Smooth muscle cell of the brain vasculature (primary cell): ENCODE measurements at regions not wholly inside any gene's neighbourhood (a gene's known extent, or its start where the extent isn't known, plus 50 kb on each side); places are given as distances from the start of the nearest gene placed in this dataset.
"Not testable (repeated sequence)": the region's sequence is repeated elsewhere in the genome, so short reads cannot be mapped to it uniquely, and the experiment has no call there.

Experiments
- DNase-seq: peaks from one replicate; pipeline ENCODE4 v3.0.0-alpha.2; 2012; ENCODE audit warnings: low read depth, low spot score

- DNase-seq = not testable (repeated sequence)
Observed at GRCh38 chr4:123026015-123026414, 103.6 kb upstream of the NUDT6 start.

DNA sequence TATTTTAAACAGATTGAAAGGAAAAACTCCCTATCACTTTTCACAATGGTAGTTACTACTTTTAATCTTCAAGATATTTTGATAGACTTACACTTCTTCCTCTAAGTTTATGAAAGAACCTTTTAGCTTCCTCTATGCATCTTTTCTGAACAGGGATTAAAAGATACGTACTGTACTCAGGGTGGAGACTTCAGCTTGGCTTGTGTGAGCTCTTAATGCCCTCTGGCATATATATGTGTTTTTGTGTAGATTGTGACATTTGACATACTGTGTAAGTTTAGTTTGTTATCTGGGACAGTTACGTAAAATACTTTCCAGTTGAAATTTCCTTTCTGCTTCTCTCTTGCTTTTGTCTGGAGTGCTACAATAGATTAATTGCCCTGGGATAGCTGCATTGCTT lies 109.3 kb upstream of the NUDT6 start:
- no peak for DNase-seq

- no peak for DNase-seq
Observed at GRCh38 chr4:123034023-123034422, 111.6 kb upstream of the NUDT6 start.

- DNase-seq = no peak
Observed at GRCh38 chr4:123035239-123035638, 112.8 kb upstream of the NUDT6 start.

DNA sequence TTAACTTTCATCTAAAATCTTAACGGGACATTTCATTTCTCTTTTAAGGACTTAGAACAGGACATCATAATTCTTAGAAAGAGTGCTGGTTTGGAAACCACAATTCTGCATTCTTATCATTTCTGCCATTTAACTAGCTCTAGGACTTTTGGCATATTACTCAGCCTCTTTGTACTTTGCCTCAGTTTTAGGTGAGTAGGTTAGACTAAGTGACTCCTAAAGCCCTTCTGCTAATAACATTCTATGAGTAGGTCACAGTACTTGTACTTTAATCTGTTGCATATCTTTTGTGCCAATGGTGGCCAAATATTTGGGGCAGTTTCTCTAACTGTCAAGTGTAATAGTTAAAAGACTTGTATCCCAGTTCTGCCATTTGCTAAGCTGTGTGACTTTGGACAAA lies 115.4 kb upstream of the NUDT6 start:
- no peak for DNase-seq

- DNase-seq = no peak
Observed at GRCh38 chr4:123042095-123042494, 119.7 kb upstream of the NUDT6 start.

DNA sequence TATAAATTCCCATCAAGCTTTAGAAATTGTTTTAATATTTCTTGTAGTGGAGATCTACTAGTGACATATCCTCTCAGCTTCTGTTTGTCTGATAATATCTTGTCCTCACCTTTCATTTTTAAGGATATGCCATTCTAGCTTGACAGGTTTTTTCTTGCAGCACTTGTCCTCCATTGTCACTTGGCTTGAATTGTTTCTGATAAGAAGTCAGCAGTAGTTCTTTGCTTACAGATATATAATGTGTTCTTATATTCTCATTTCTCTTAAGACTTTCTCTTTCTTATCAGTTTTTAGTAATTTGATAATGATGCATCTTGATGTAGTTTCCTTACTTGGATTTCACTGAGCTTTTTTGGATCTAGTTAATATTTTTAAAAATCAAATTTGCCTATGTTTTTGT lies 120.6 kb upstream of the NUDT6 start:
- no peak for DNase-seq

GRCh38 chr4:123043793-123044425 lies 121.5 kb upstream of the NUDT6 start:
- no peak for DNase-seq

DNA sequence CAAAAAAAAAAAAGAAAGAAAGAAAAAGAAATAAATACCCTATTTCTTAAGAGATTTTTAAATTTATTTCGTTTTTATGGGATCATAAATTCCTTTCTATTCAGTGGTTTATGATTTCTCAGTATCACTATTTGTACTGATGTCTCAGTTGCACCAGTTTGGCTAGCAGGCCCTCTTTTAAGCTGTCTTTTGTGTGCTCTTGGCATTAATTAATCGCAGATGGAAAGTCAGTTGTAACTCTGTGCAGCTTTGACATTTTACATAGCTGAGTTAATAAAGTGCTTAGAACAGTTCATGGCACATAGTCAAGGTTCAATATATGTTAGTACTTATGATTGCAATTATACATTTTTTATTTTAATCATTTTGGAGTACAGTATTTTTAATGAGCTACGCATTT lies 123.7 kb upstream of the NUDT6 start:
- DNase-seq = no peak

- no peak for DNase-seq
Observed at GRCh38 chr4:123050018-123050417, 127.6 kb upstream of the NUDT6 start.

DNA sequence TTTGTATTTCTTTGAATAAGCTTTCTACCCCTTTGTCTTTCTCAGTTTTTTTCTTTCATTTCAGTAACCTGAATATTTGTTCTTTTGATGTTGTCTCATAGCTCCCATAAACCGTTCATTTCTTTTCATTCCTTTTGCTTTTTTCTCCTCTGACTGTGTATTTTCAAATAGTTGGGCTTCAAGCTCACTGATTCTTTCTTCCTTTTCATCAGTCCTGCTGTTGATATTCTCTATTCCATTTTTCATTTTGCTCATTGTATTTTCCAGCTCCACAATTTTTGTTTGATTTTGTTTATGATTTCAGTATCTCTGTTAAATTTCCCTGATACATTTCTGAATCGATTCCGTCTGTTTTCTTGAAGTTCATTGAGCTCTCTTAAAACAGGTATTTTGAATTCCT lies 129.6 kb upstream of the NUDT6 start:
- DNase-seq = no peak

DNA sequence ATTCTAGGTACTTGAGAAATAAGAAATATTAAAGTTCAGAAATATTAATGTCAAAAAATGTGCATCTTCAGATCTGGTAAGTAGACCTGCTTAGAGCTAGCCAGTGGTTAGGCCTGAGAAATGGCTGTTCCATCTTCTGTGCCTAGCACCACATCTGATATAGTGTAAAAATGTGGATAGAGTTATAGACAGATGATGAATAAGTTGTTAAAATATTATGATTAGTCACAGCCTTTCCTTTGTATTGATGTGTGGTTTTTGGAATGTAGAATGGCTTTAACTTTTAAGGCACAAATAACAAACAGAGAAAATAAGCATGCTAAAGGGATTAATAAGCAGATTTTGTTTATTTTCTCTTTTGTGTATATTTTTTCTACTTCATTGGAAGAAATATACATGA lies 133.5 kb upstream of the NUDT6 start:
- no peak for DNase-seq

DNA sequence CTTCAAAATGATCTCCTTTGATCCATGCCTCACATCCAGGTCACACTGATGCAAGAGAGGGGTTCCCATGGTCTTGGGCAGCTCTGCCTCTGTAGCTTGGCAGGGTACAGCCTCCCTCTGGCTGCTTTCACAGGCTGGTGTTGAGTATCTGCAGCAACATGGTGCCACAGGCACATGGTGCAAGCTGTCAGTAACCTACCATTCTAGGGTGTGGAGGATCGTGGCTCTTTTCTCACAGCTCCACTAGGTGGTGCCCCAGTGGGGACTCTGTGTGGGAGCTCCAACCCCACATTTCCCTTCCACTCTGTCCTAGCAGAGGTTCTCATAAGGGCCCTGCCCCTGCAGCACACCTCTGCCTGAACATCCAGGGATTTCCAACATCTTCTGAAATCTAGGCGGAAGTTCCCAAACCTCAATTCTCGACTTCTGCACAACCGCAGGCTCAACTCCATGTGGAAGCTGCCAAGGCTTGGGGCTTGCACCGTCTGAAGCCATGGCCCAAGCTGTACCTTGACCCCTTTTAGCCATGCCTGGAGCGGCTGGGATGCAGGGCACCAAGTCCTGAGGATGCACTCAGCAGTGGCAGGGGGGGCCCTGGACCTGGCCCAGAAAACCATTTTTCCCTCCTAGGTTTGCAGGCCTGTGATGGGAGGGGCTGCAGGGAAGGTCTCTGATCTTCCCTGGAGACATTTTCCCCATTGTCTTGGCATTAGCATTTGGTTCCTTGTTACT lies 137.8 kb upstream of the NUDT6 start:
- no peak for DNase-seq

- DNase-seq = no peak
Observed at GRCh38 chr4:123064390-123064789, 142.0 kb upstream of the NUDT6 start.

DNA sequence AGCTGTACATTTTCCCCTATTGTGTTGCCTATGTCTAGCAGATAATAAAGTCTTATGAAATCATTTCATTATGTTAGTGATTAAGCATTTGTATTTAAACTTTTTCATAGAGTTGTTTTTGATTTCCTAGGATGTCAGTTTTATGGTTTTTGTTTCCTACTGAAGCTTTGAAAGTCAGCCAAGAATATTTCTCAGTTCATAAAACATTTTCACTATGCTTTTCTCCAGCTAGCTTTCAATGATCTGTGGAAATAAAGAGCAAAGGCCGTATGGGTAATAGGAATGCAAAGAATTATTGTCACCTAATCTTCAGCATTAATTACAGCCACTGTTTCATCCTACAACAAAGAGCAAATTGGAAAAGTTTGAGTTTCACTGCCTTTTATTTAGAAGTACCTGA lies 145.7 kb upstream of the NUDT6 start:
- DNase-seq = no peak

- DNase-seq = no peak
Observed at GRCh38 chr4:123072060-123072459, 149.7 kb upstream of the NUDT6 start.

- DNase-seq = no peak
Observed at GRCh38 chr4:123073650-123074049, 151.3 kb upstream of the NUDT6 start.

GRCh38 chr4:123077330-123077729 lies 154.9 kb upstream of the NUDT6 start:
- DNase-seq = no peak

- DNase-seq = no peak
Observed at GRCh38 chr4:123081971-123082370, 159.6 kb upstream of the NUDT6 start.

GRCh38 chr4:123083646-123084045 lies 161.2 kb upstream of the NUDT6 start:
- no peak for DNase-seq

- no peak for DNase-seq
Observed at GRCh38 chr4:123088501-123088900, 166.1 kb upstream of the NUDT6 start.

GRCh38 chr4:123090886-123091285 lies 168.5 kb upstream of the NUDT6 start:
- DNase-seq = no peak

DNA sequence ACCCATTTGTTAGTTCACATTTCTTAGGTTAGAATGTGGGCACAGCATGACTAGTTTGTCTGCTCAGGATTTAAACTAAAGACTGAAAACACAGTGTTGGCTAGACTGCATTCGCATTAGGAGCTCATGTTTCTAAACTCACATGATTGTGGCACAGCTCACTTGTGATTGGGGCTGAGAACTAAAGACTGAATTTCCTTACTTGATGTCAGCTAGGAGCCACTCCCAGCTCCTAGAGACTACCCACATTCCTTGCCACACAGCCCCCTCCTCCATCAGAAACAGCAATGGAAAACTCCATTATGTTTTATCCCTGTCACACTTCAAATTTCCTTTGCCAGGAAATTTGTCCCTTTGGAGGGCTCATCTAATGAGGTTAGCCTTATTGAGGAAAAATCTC lies 170.2 kb upstream of the NUDT6 start:
- no peak for DNase-seq

- no peak for DNase-seq
Observed at GRCh38 chr4:123093236-123093635, 170.8 kb upstream of the NUDT6 start.
